OCI-LY1 (cell line): ENCODE measurements at regions not wholly inside any gene's neighbourhood (a gene's known extent, or its start where the extent isn't known, plus 50 kb on each side); places are given as distances from the start of the nearest gene placed in this dataset.

Experiments used
- H2AFZ ChIP-seq: fragments of 200-600 bp; sonication (generic), shearing (Covaris generic); 2 replicates; pipeline ENCODE4 v1.6.0; 2014; ENCODE audit warnings: antibody characterized with exemption, mild to moderate bottlenecking, low read length
- H3F3A ChIP-seq: fragments of 200-600 bp; sonication (generic), shearing (Covaris generic); 2 replicates; pipeline ENCODE4 v1.6.0; 2014; ENCODE audit warnings: mild to moderate bottlenecking, antibody characterized with exemption, low read length, moderate library complexity; ENCODE audit not compliant: insufficient read depth
- H3K27ac ChIP-seq: fragments of 200-600 bp; sonication (generic); 2 replicates; pipeline ENCODE4 v1.5.1; 2014; ENCODE audit warnings: low read length, mixed run types, mild to moderate bottlenecking, low read depth; ENCODE audit not compliant: poor library complexity, severe bottlenecking
- H3K27me3 ChIP-seq: fragments of 200-600 bp; sonication (generic); 2 replicates; pipeline ENCODE4 v1.6.0; 2014; ENCODE audit warnings: antibody characterized with exemption, mild to moderate bottlenecking, low read length, moderate library complexity; ENCODE audit not compliant: insufficient read depth
- H3K36me3 ChIP-seq: fragments of 200-600 bp; sonication (generic); 2 replicates; pipeline ENCODE4 v1.6.1; 2014; ENCODE audit warnings: mild to moderate bottlenecking, antibody characterized with exemption, low read length, moderate library complexity, mixed read lengths; ENCODE audit not compliant: insufficient read depth
- H3K4me1 ChIP-seq: fragments of 200-600 bp; sonication (generic); 2 replicates; pipeline ENCODE4 v1.5.1; 2014; ENCODE audit warnings: mild to moderate bottlenecking, low read length, moderate library complexity; ENCODE audit not compliant: insufficient read depth, severe bottlenecking
- H3K4me2 ChIP-seq: fragments of 200-600 bp; sonication (generic), shearing (Covaris generic); 2 replicates; pipeline ENCODE4 v1.6.1; 2014; ENCODE audit warnings: low read length
- H3K4me3 ChIP-seq: fragments of 200-600 bp; sonication (generic); 2 replicates; pipeline ENCODE4 v1.5.1; 2014; ENCODE audit warnings: low read length, low read depth, mild to moderate bottlenecking, mixed read lengths; ENCODE audit not compliant: poor library complexity, severe bottlenecking
- H3K79me2 ChIP-seq: fragments of 200-600 bp; shearing (Covaris generic); 2 replicates; pipeline ENCODE4 v1.6.1; 2016; ENCODE audit warnings: mixed run types, low read length, mixed read lengths; ENCODE audit not compliant: insufficient read depth
- H3K9ac ChIP-seq: fragments of 200-600 bp; sonication (generic), shearing (Covaris generic); 2 replicates; pipeline ENCODE4 v1.6.1; 2014; ENCODE audit warnings: mild to moderate bottlenecking, low read length, mixed read lengths
- H3K9me2 ChIP-seq: fragments of 200-600 bp; sonication (generic), shearing (Covaris generic); 2 replicates; pipeline ENCODE4 v1.6.1; 2014; ENCODE audit warnings: low read depth, mild to moderate bottlenecking, low read length, mixed read lengths
- H3K9me3 ChIP-seq: fragments of 200-600 bp; shearing (Covaris generic); 2 replicates; pipeline ENCODE4 v1.6.1; 2014; ENCODE audit warnings: low read length, mixed read lengths
- H4K20me1 ChIP-seq: fragments of 200-600 bp; sonication (generic), shearing (Covaris generic); 2 replicates; pipeline ENCODE4 v1.6.0; 2016; ENCODE audit warnings: mild to moderate bottlenecking, low read length; ENCODE audit not compliant: insufficient read depth
- CTCF ChIP-seq: fragments of 200-600 bp; sonication (generic), shearing (Covaris generic); IDR thresholded peaks from 2 replicates; pipeline ENCODE4 v1.5.1; 2017; ENCODE audit warnings: mild to moderate bottlenecking, antibody characterized with exemption, low read length, moderate library complexity, mixed read lengths
- EZH2 ChIP-seq: fragments of 200-600 bp; sonication (generic), shearing (Covaris generic); IDR thresholded peaks from 2 replicates; pipeline ENCODE4 v1.8.0; 2017; ENCODE audit warnings: borderline replicate concordance, mixed run types, mild to moderate bottlenecking, antibody characterized with exemption, low read length, moderate library complexity, mixed read lengths

DNA sequence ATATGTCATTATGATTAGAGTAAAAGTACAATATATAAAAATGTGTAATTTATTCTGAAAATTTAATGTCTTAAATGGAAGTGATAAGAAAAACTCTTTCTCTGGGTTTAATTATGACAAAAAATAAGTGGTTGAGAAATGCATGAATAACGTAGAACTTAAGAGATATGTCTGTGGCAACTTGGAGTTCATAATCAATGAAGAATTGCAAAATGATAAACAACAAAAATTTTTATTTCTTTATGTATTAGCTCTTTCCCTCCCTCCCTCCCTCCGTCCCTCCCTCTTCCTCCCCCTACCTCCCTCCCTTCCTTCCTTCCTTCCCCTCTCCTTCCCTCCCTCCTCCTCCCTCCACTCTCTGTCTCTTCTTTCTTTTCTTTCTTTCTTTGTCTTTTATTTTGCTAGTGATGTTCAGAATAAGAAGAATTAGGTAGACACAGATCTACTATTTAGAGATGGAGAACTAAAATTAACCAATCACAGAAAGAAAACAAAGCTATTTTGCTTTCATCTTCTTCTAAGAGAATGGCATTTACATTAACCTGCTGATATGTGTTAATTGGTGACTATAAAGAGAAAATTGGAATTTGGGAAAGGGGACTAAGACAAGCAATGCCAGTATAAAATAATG is 96.3 kb upstream of the PDC start:
- TF ChIP-seq EZH2 (no peak), CTCF (no peak)
- Histone ChIP-seq H3F3A (no peaks in the 10 kb centered on the region), H2AFZ (no peak overlapping the region), H3K9me2 (no peaks in the 10 kb centered on the region), H3K4me1 (no peaks in the 10 kb centered on the region), H4K20me1 (no peaks in the 10 kb centered on the region), H3K4me2 (no peak overlapping the region), H3K9me3 (no peaks in the 10 kb centered on the region), H3K27ac (no peak overlapping the region), H3K9ac (no peak overlapping the region), H3K79me2 (no peaks in the 10 kb centered on the region), H3K27me3 (no peaks in the 10 kb centered on the region), H3K4me3 (no peak overlapping the region), H3K36me3 (no peaks in the 10 kb centered on the region)

- no peak overlapping the region for H3K27ac ChIP-seq
- H3K27me3 ChIP-seq = no peaks in the 10 kb centered on the region
- no peaks in the 10 kb centered on the region for H4K20me1 ChIP-seq
- no peak for TF ChIP-seq CTCF
- no peak for TF ChIP-seq EZH2
- H3K79me2 ChIP-seq = no peaks in the 10 kb centered on the region
- H3F3A ChIP-seq = no peaks in the 10 kb centered on the region
- H3K4me2 ChIP-seq = no peak overlapping the region
- H3K9me2 ChIP-seq = no peaks in the 10 kb centered on the region
- H3K9me3 ChIP-seq = no peaks in the 10 kb centered on the region
- H3K4me3 ChIP-seq = no peak overlapping the region
- no peak overlapping the region for H3K9ac ChIP-seq
- H3K4me1 ChIP-seq = no peaks in the 10 kb centered on the region
- no peaks in the 10 kb centered on the region for H3K36me3 ChIP-seq
- no peak overlapping the region for H2AFZ ChIP-seq
These were observed 89.9 kb upstream of the PDC start for GRCh38 chr1:186550832-186551231.

- Histone ChIP-seq H2AFZ (no peak overlapping the region), H3K27me3 (no peaks in the 10 kb centered on the region), H3K4me1 (no peaks in the 10 kb centered on the region), H3K9me2 (no peaks in the 10 kb centered on the region), H3K36me3 (no peaks in the 10 kb centered on the region), H3K27ac (no peak overlapping the region), H3K79me2 (no peaks in the 10 kb centered on the region), H3K4me3 (no peak overlapping the region), H3K9ac (no peak overlapping the region), H3K4me2 (no peak overlapping the region), H4K20me1 (no peaks in the 10 kb centered on the region), H3F3A (no peaks in the 10 kb centered on the region), H3K9me3 (no peaks in the 10 kb centered on the region)
- TF ChIP-seq EZH2 (no peak), CTCF (no peak)
These were observed 80.1 kb upstream of the PDC start for GRCh38 chr1:186541003-186541402.
